ENCODE measurements at regions not wholly inside any gene's neighbourhood (a gene's known extent, or its start where the extent isn't known, plus 50 kb on each side); places are given as distances from the start of the nearest gene placed in this dataset.

- Histone ChIP-seq H3K9me3 (ENCODE audit: control insufficient read depth in 3 of 3, low read length in 3 of 3) (no peaks in the 10 kb centered on the region), H3K27ac (ENCODE audit: low read depth, low read length) (no peak overlapping the region), H3K9ac (ENCODE audit: low read depth in 1 of 3, low read length in 3 of 3) (no peak overlapping the region), H3K4me1 (ENCODE audit: control insufficient read depth in 3 of 3, insufficient read depth in 3 of 3, low read length in 3 of 3) (no peaks in the 10 kb centered on the region), H3K4me3 (ENCODE audit: low read length in 3 of 3) (no peak overlapping the region), H3K27me3 (ENCODE audit: control insufficient read depth in 3 of 3, insufficient read depth in 3 of 3, low read length in 3 of 3) (no peaks in the 10 kb centered on the region), H3K36me3 (ENCODE audit: control insufficient read depth in 3 of 3, insufficient read depth in 3 of 3, low read length in 3 of 3) (no peaks in the 10 kb centered on the region)
Measured at GRCh38 chr3:102304550-102304949, 130.3 kb upstream of the ZPLD1 start.

GRCh38 chr3:102307442-102307841 is 127.4 kb upstream of the ZPLD1 start:
- Histone ChIP-seq H3K9ac (ENCODE audit: low read depth in 1 of 3, low read length in 3 of 3) (no peak overlapping the region), H3K4me1 (ENCODE audit: control insufficient read depth in 3 of 3, insufficient read depth in 3 of 3, low read length in 3 of 3) (no peaks in the 10 kb centered on the region), H3K36me3 (ENCODE audit: control insufficient read depth in 3 of 3, insufficient read depth in 3 of 3, low read length in 3 of 3) (no peaks in the 10 kb centered on the region), H3K27me3 (ENCODE audit: control insufficient read depth in 3 of 3, insufficient read depth in 3 of 3, low read length in 3 of 3) (no peaks in the 10 kb centered on the region), H3K27ac (ENCODE audit: low read depth, low read length) (no peak overlapping the region), H3K4me3 (ENCODE audit: low read length in 3 of 3) (no peak overlapping the region), H3K9me3 (ENCODE audit: control insufficient read depth in 3 of 3, low read length in 3 of 3) (no peaks in the 10 kb centered on the region)

- no peak overlapping the region for H3K9ac ChIP-seq (ENCODE audit: low read depth in 1 of 3, low read length in 3 of 3)
- no peaks in the 10 kb centered on the region for H3K36me3 ChIP-seq (ENCODE audit: control insufficient read depth in 3 of 3, insufficient read depth in 3 of 3, low read length in 3 of 3)
- H3K4me3 ChIP-seq (ENCODE audit: low read length in 3 of 3): no peak overlapping the region
- no peaks in the 10 kb centered on the region for H3K9me3 ChIP-seq (ENCODE audit: control insufficient read depth in 3 of 3, low read length in 3 of 3)
- no peaks in the 10 kb centered on the region for H3K27me3 ChIP-seq (ENCODE audit: control insufficient read depth in 3 of 3, insufficient read depth in 3 of 3, low read length in 3 of 3)
- no peak overlapping the region for H3K27ac ChIP-seq (ENCODE audit: low read depth, low read length)
- H3K4me1 ChIP-seq (ENCODE audit: control insufficient read depth in 3 of 3, insufficient read depth in 3 of 3, low read length in 3 of 3): no peaks in the 10 kb centered on the region
Measured at GRCh38 chr3:102329066-102329465, 105.7 kb upstream of the ZPLD1 start.

DNA sequence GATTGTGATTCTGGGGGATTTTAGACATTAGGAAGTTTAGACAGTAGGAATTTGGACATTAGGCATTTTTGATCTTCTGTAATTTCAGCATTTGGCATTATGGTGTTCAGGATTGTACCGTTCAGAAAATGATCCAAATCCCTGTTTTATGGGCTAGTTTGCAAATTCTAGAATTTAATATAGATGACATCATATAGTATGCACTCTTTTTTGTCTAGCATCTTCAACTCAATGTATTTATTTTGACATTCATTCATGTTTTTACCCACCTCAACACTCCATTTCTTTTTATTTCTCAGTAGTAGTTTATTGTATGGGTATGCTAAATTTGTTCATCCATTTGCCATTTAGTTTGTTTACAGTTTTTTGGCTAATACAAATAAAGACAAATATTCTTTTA is 105.3 kb upstream of the ZPLD1 start:
- no peaks in the 10 kb centered on the region for H3K9me3 ChIP-seq (ENCODE audit: control insufficient read depth in 3 of 3, low read length in 3 of 3)
- no peak overlapping the region for H3K9ac ChIP-seq (ENCODE audit: low read depth in 1 of 3, low read length in 3 of 3)
- no peaks in the 10 kb centered on the region for H3K27me3 ChIP-seq (ENCODE audit: control insufficient read depth in 3 of 3, insufficient read depth in 3 of 3, low read length in 3 of 3)
- no peaks in the 10 kb centered on the region for H3K36me3 ChIP-seq (ENCODE audit: control insufficient read depth in 3 of 3, insufficient read depth in 3 of 3, low read length in 3 of 3)
- H3K27ac ChIP-seq (ENCODE audit: low read depth, low read length): no peak overlapping the region
- H3K4me1 ChIP-seq (ENCODE audit: control insufficient read depth in 3 of 3, insufficient read depth in 3 of 3, low read length in 3 of 3): no peaks in the 10 kb centered on the region
- no peak overlapping the region for H3K4me3 ChIP-seq (ENCODE audit: low read length in 3 of 3)

DNA sequence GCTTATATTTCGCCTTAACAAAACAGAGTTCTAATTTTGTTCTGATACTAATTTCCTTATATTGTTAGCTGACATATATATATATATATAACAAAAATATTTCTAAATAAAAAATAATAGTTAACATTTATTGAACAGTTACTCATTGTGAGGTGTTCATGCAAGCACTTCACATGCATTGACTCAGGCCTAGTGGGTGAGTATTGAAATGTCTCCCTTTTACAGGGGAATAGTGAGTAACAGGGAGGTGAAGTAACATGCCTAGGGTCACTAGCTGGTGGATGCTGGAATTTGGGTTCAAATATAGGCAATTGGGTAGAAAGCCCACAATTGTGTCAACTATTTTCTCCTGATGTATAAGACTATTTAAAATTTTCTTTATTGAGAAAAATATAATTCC is 102.6 kb upstream of the ZPLD1 start:
- Histone ChIP-seq H3K9ac (ENCODE audit: low read depth in 1 of 3, low read length in 3 of 3) (no peak overlapping the region), H3K4me3 (ENCODE audit: low read length in 3 of 3) (no peak overlapping the region), H3K27ac (ENCODE audit: low read depth, low read length) (no peak overlapping the region), H3K36me3 (ENCODE audit: control insufficient read depth in 3 of 3, insufficient read depth in 3 of 3, low read length in 3 of 3) (no peaks in the 10 kb centered on the region), H3K9me3 (ENCODE audit: control insufficient read depth in 3 of 3, low read length in 3 of 3) (no peaks in the 10 kb centered on the region), H3K27me3 (ENCODE audit: control insufficient read depth in 3 of 3, insufficient read depth in 3 of 3, low read length in 3 of 3) (no peaks in the 10 kb centered on the region), H3K4me1 (ENCODE audit: control insufficient read depth in 3 of 3, insufficient read depth in 3 of 3, low read length in 3 of 3) (no peaks in the 10 kb centered on the region)

- no peaks in the 10 kb centered on the region for H3K27me3 ChIP-seq (ENCODE audit: control insufficient read depth in 3 of 3, insufficient read depth in 3 of 3, low read length in 3 of 3)
- H3K4me3 ChIP-seq (ENCODE audit: low read length in 3 of 3): no peak overlapping the region
- no peak overlapping the region for H3K27ac ChIP-seq (ENCODE audit: low read depth, low read length)
- no peak overlapping the region for H3K9ac ChIP-seq (ENCODE audit: low read depth in 1 of 3, low read length in 3 of 3)
- no peaks in the 10 kb centered on the region for H3K9me3 ChIP-seq (ENCODE audit: control insufficient read depth in 3 of 3, low read length in 3 of 3)
- no peaks in the 10 kb centered on the region for H3K36me3 ChIP-seq (ENCODE audit: control insufficient read depth in 3 of 3, insufficient read depth in 3 of 3, low read length in 3 of 3)
- H3K4me1 ChIP-seq (ENCODE audit: control insufficient read depth in 3 of 3, insufficient read depth in 3 of 3, low read length in 3 of 3): no peaks in the 10 kb centered on the region
Measured at GRCh38 chr3:102332934-102333333, 101.9 kb upstream of the ZPLD1 start.

- H3K36me3 ChIP-seq (ENCODE audit: control insufficient read depth in 3 of 3, insufficient read depth in 3 of 3, low read length in 3 of 3): no peaks in the 10 kb centered on the region
Measured at GRCh38 chr3:102336130-102336529, 98.7 kb upstream of the ZPLD1 start.

DNA sequence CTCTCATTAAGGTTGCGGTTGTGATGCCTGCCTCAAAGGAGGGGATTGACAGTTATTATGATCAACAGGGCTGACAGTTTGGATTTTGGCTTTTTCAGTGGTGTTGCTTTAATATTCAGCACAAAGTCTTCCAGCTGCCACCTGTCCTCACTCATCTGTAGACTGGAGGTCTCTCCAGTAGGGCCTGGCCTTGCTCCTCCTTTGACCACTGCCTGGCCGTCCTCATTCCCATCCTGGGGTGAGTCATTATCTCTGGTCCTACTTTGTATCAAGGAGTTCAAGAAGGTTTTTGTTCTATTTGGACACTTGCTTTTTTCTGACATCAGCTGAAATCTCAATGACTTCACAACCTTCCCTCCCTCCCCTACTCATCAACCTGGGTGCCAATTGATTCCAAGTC is 95.1 kb upstream of the ZPLD1 start:
- Histone ChIP-seq H3K9ac (ENCODE audit: low read depth in 1 of 3, low read length in 3 of 3) (no peak overlapping the region), H3K4me1 (ENCODE audit: control insufficient read depth in 3 of 3, insufficient read depth in 3 of 3, low read length in 3 of 3) (no peaks in the 10 kb centered on the region), H3K36me3 (ENCODE audit: control insufficient read depth in 3 of 3, insufficient read depth in 3 of 3, low read length in 3 of 3) (no peaks in the 10 kb centered on the region), H3K27me3 (ENCODE audit: control insufficient read depth in 3 of 3, insufficient read depth in 3 of 3, low read length in 3 of 3) (no peaks in the 10 kb centered on the region), H3K9me3 (ENCODE audit: control insufficient read depth in 3 of 3, low read length in 3 of 3) (no peaks in the 10 kb centered on the region), H3K27ac (ENCODE audit: low read depth, low read length) (no peak overlapping the region), H3K4me3 (ENCODE audit: low read length in 3 of 3) (no peak overlapping the region)

More at GRCh38 chr3:102336130-102336529, 98.7 kb upstream of the ZPLD1 start:
- Histone ChIP-seq H3K27me3 (ENCODE audit: control insufficient read depth in 3 of 3, insufficient read depth in 3 of 3, low read length in 3 of 3) (no peaks in the 10 kb centered on the region), H3K4me1 (ENCODE audit: control insufficient read depth in 3 of 3, insufficient read depth in 3 of 3, low read length in 3 of 3) (no peaks in the 10 kb centered on the region), H3K9ac (ENCODE audit: low read depth in 1 of 3, low read length in 3 of 3) (no peak overlapping the region), H3K9me3 (ENCODE audit: control insufficient read depth in 3 of 3, low read length in 3 of 3) (no peaks in the 10 kb centered on the region), H3K27ac (ENCODE audit: low read depth, low read length) (no peak overlapping the region), H3K4me3 (ENCODE audit: low read length in 3 of 3) (no peak overlapping the region)

DNA sequence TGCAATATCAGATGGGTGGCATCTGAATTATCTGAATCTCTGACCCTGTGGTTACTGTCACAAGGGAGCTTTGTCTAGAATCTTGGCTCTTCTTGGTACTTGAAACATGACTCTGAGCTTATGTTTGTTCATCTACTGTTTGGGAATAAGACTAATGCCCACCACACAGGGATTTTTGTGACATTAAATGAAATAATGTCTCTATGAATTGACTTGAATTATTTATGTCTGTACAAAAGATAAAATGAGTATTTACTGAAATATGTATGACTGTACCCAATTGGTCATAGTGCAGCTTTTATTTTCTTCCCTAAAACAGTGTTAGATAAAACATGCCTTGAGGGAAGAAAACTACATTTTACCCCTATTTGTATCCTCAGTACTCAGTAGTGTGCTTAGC is 87.9 kb upstream of the ZPLD1 start:
- no peaks in the 10 kb centered on the region for H3K4me1 ChIP-seq (ENCODE audit: control insufficient read depth in 3 of 3, insufficient read depth in 3 of 3, low read length in 3 of 3)
- no peak overlapping the region for H3K9ac ChIP-seq (ENCODE audit: low read depth in 1 of 3, low read length in 3 of 3)
- H3K27ac ChIP-seq (ENCODE audit: low read depth, low read length): no peak overlapping the region
- H3K9me3 ChIP-seq (ENCODE audit: control insufficient read depth in 3 of 3, low read length in 3 of 3): no peaks in the 10 kb centered on the region
- no peaks in the 10 kb centered on the region for H3K27me3 ChIP-seq (ENCODE audit: control insufficient read depth in 3 of 3, insufficient read depth in 3 of 3, low read length in 3 of 3)
- no peaks in the 10 kb centered on the region for H3K36me3 ChIP-seq (ENCODE audit: control insufficient read depth in 3 of 3, insufficient read depth in 3 of 3, low read length in 3 of 3)
- H3K4me3 ChIP-seq (ENCODE audit: low read length in 3 of 3): no peak overlapping the region

DNA sequence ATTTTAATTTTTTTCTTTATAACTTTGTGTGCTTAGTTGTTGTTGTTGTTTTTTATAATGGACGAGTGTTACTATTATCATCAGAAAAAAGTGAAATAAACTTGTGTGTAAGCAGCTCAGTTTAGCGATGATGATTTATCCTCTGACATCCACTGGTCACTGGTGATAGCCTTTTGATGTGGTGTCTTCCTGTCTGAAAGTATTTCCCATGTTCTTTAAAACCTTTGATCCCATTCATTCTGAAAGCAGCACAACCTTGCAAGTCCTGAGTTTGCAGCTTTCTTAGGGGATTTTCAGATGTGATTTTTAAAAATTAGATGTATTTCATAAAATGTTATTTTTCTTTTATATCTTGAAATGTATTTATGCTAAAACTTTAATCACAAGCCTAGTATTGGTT is 85.9 kb upstream of the ZPLD1 start:
- Histone ChIP-seq H3K27me3 (ENCODE audit: control insufficient read depth in 3 of 3, insufficient read depth in 3 of 3, low read length in 3 of 3) (no peaks in the 10 kb centered on the region), H3K4me3 (ENCODE audit: low read length in 3 of 3) (no peak overlapping the region), H3K9ac (ENCODE audit: low read depth in 1 of 3, low read length in 3 of 3) (no peak overlapping the region), H3K36me3 (ENCODE audit: control insufficient read depth in 3 of 3, insufficient read depth in 3 of 3, low read length in 3 of 3) (no peaks in the 10 kb centered on the region), H3K27ac (ENCODE audit: low read depth, low read length) (no peak overlapping the region), H3K4me1 (ENCODE audit: control insufficient read depth in 3 of 3, insufficient read depth in 3 of 3, low read length in 3 of 3) (no peaks in the 10 kb centered on the region), H3K9me3 (ENCODE audit: control insufficient read depth in 3 of 3, low read length in 3 of 3) (no peaks in the 10 kb centered on the region)

DNA sequence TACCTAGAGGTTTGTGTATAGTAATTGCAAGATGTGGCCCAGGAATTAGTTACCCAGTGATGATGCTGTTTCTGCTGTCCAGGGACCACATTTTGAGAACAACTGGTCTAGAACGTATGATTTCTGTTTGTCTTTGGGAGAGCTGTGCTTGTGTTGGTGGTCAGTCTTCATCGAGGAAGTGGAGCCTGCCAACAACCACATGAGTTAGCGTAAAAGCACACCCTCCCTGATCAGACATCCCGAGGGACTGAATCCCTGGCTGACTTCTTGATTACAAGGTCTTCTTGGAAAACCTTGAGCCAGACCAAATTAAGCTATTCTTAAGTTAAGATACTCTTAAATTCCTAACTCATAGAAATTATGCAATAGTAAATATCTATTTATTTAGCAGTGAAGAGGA is 81.7 kb upstream of the ZPLD1 start:
- Histone ChIP-seq H3K4me1 (ENCODE audit: control insufficient read depth in 3 of 3, insufficient read depth in 3 of 3, low read length in 3 of 3) (no peaks in the 10 kb centered on the region), H3K27me3 (ENCODE audit: control insufficient read depth in 3 of 3, insufficient read depth in 3 of 3, low read length in 3 of 3) (no peaks in the 10 kb centered on the region), H3K9ac (ENCODE audit: low read depth in 1 of 3, low read length in 3 of 3) (no peak overlapping the region), H3K4me3 (ENCODE audit: low read length in 3 of 3) (no peak overlapping the region), H3K9me3 (ENCODE audit: control insufficient read depth in 3 of 3, low read length in 3 of 3) (no peaks in the 10 kb centered on the region), H3K36me3 (ENCODE audit: control insufficient read depth in 3 of 3, insufficient read depth in 3 of 3, low read length in 3 of 3) (no peaks in the 10 kb centered on the region), H3K27ac (ENCODE audit: low read depth, low read length) (no peak overlapping the region)
